GM12891 (cell line): ENCODE measurements at regions not wholly inside any gene's neighbourhood (a gene's known extent, or its start where the extent isn't known, plus 50 kb on each side); places are given as distances from the start of the nearest gene placed in this dataset.
A peak's percentile ranks its signal among the peaks of the same experiment; 100 is the strongest.

Experiments
- DNase-seq: peaks from one replicate; pipeline ENCODE4 v3.0.0; 2011; ENCODE audit warnings: low spot score; ENCODE audit not compliant: insufficient read length
- FAIRE-seq: peaks from 2 replicates; lab custom pipeline; 2011; peaks lifted over from hg19 to GRCh38; lab: Jason Lieb, UNC
- PAX5 ChIP-seq: IDR thresholded peaks from 2 replicates; pipeline ENCODE4 v1.6.1; 2011; ENCODE audit warnings: low read length, moderate library complexity, mild to moderate bottlenecking; ENCODE audit not compliant: insufficient read depth, severe bottlenecking
- POLR2A ChIP-seq: IDR thresholded peaks from 2 replicates; pipeline ENCODE4 v1.6.1; 2011; ENCODE audit warnings: low read depth, low read length, control low read depth
- POLR2AphosphoS5 ChIP-seq: IDR thresholded peaks from 2 replicates; pipeline ENCODE4 v1.6.1; 2011; ENCODE audit warnings: low read depth, low read length, control low read depth
- POU2F2 ChIP-seq: IDR thresholded peaks from 2 replicates; pipeline ENCODE4 v1.6.1; 2011; ENCODE audit warnings: low read depth, mild to moderate bottlenecking, control low read depth, low read length, moderate library complexity
- SPI1 ChIP-seq: IDR thresholded peaks from 2 replicates; pipeline ENCODE4 v1.6.1; 2011; ENCODE audit warnings: low read depth, low read length, control low read depth
- TAF1 ChIP-seq: IDR thresholded peaks from 2 replicates; pipeline ENCODE4 v1.6.1; 2011; ENCODE audit warnings: low read depth, low read length, control low read depth

GRCh38 chr6:90934966-90935365 is 348.1 kb upstream of the MAP3K7 start:
- DNase-seq (no peak), FAIRE-seq (no peak)
- TF ChIP-seq POLR2AphosphoS5 (no peak), POU2F2 (no peak), POLR2A (no peak), SPI1 (no peak), PAX5 (no peak), TAF1 (no peak)

GRCh38 chr6:90934081-90934480 is 347.2 kb upstream of the MAP3K7 start:
- DNase-seq (no peak), FAIRE-seq (no peak)

DNA sequence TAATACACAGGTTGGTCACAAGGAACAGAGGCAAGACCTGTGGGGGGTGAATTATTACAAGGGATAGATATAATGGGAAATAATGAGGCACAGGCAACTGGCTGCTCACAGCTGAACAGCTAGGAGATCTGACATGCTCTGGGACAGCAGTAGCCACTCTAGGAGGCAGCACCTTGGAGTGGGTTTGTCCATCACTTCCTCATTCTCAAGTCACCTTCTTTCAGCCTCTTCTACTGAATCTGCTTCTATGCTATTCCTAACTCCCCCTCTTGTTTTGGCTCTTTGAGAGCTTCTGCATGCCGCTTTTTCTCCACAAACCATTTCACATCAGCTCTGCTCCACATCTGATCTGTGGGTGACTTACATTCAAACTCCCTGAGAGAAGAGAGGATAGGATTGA is 345.5 kb upstream of the MAP3K7 start:
- DNase-seq (no peak), FAIRE-seq (no peak)
- TF ChIP-seq POU2F2: no peak
- TF ChIP-seq SPI1: peak; percentile 43; the same call in 1 of the 2 replicates

More at GRCh38 chr6:90934081-90934480, 347.2 kb upstream of the MAP3K7 start:
- TF ChIP-seq TAF1 (no peak), POLR2AphosphoS5 (no peak), PAX5 (no peak), POU2F2 (no peak), SPI1 (no peak), POLR2A (no peak)

GRCh38 chr6:90928051-90928450 is 341.2 kb upstream of the MAP3K7 start:
- TF ChIP-seq POLR2AphosphoS5: no peak
- TF ChIP-seq SPI1: no peak
- TF ChIP-seq POU2F2: no peak
- TF ChIP-seq TAF1: no peak
- no peak for TF ChIP-seq POLR2A
- no peak for TF ChIP-seq PAX5
- DNase-seq (no peak), FAIRE-seq (no peak)

DNA sequence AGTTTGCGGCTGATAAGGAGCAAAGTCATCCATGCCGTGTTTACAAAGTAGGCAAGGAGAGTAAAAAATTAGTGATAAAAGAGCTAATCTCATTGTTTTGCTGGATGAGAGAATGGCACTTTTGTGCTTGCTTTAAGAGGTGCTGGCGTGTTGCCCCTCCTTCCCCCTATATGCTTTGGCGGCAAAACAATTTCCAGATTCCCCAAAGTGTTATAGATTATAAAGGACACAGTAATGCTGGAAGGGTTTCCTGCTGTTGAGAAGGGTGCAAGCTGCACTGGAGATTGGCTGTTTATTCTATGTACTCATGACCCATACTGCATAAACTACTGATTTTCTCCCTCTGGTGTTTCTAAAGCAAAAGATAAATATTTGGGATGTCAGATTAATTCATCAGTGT is 338.9 kb upstream of the MAP3K7 start:
- no peak for FAIRE-seq
- no peak for TF ChIP-seq POLR2AphosphoS5
- TF ChIP-seq TAF1: no peak
- TF ChIP-seq SPI1: no peak
- no peak for TF ChIP-seq POU2F2
- TF ChIP-seq POLR2A: no peak
- TF ChIP-seq PAX5: no peak
- DNase-seq: no peak

GRCh38 chr6:90922325-90922724 is 335.5 kb upstream of the MAP3K7 start:
- TF ChIP-seq POU2F2: no peak
- TF ChIP-seq TAF1: no peak
- no peak for TF ChIP-seq PAX5
- TF ChIP-seq POLR2AphosphoS5: no peak
- no peak for TF ChIP-seq POLR2A
- no peak for TF ChIP-seq SPI1
- DNase-seq (no peak), FAIRE-seq (no peak)

GRCh38 chr6:90918361-90918760 is 331.5 kb upstream of the MAP3K7 start:
- FAIRE-seq (no peak), DNase-seq (no peak)
- TF ChIP-seq SPI1 (no peak), POLR2A (no peak), POLR2AphosphoS5 (no peak), POU2F2 (no peak), PAX5 (no peak), TAF1 (no peak)

DNA sequence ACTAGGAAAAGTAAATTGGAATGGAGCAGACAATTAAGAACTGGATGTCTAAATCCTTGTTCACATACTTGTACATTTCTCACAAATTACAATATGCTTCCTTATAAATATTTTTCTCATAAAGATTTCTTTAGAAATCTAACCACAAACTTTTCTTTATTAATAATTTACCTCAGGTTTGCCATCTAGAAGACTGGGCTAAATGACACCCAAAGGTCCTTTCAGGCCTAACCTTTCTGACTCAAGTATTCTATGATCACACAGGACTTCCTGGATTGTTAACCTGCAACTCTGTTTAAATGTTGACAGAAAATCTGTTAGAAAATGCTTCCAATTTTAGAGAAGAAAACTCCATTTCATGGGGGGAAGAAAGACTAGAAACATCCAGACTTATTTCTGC is 330.5 kb upstream of the MAP3K7 start:
- TF ChIP-seq POLR2AphosphoS5: no peak
- no peak for TF ChIP-seq TAF1
- no peak for TF ChIP-seq POLR2A
- TF ChIP-seq POU2F2: no peak
- no peak for TF ChIP-seq PAX5
- no peak for TF ChIP-seq SPI1
- DNase-seq: no peak
- FAIRE-seq: no peak

DNA sequence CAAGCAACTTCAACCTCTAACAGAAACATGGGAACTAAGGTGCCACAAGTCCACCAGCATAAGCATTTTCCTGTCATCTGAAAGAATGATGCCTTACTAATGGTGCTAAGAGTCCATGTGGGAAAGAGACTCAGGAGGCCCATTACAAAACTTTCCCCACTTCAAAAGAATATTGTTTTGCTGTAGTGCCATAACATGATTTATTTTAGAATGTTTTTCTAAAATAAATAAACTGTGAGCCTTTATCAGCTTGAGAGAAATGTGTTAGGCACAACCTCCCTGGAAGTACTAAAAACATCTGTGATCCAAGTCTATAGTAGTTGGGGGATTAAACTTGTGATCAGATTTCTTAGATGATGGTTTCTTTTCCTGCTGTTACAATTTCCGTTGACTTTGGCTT is 330.1 kb upstream of the MAP3K7 start:
- TF ChIP-seq PAX5 (no peak), POLR2A (no peak), POLR2AphosphoS5 (no peak), SPI1 (no peak), TAF1 (no peak), POU2F2 (no peak)
- DNase-seq (no peak), FAIRE-seq (no peak)

DNA sequence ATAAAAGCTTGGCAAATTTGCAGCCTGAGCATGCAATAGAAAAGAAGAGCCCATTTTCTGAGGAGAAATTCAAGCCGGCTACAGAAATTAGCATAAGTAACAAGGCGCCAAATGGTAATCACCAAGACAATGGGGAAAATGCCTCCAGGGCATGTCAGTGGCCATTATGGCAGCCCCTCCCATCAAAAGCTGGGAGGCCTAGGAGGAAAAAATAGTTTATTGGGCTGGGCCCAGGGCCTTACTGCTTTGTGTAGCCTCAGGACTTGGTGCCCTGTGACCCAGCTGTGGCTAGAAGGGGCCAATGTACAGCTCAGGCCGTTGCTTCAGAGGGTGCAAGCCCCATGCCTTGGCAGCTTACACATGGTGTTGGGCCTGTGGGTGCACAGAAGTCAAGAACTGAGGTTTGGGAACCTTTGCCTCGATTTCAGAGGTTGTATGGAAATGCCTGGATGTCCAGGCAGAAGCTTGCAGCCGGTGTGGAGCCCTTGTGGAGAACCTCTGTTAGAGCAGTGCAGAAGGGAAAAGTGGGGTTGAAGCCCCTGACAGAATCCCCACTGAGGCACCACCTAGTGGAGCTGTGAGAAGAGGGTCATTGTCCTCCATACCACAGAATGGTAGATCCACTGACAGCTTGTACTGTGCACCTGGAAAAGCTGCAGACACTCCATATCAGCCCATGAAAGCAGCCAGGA is 328.5 kb upstream of the MAP3K7 start:
- no peak for TF ChIP-seq POU2F2
- TF ChIP-seq PAX5: no peak
- no peak for TF ChIP-seq POLR2A
- TF ChIP-seq TAF1: no peak
- no peak for TF ChIP-seq POLR2AphosphoS5
- no peak for TF ChIP-seq SPI1
- DNase-seq (no peak), FAIRE-seq (no peak)
